GM21825 (cell line): ENCODE measurements at regions not wholly inside any gene's neighbourhood (a gene's known extent, or its start where the extent isn't known, plus 50 kb on each side); places are given as distances from the start of the nearest gene placed in this dataset.
"Not testable (repeated sequence)": the region's sequence is repeated elsewhere in the genome, so short reads cannot be mapped to it uniquely, and the experiment has no call there.

ENCODE experiments used
- ATAC-seq: cut with Tn5 transposase; IDR thresholded peaks from one replicate; pipeline ENCODE4 v1.9.1; 2021; ENCODE audit warnings: mild to moderate bottlenecking, moderate library complexity; ENCODE audit not compliant: unreplicated experiment

GRCh38 chr1:168825129-168825528 is 96.1 kb upstream of the DPT start:
- ATAC-seq: no peak

GRCh38 chr1:168825820-168826219 is 96.8 kb upstream of the DPT start:
- no peak for ATAC-seq

GRCh38 chr1:168826269-168826668 is 97.3 kb upstream of the DPT start:
- ATAC-seq: no peak

DNA sequence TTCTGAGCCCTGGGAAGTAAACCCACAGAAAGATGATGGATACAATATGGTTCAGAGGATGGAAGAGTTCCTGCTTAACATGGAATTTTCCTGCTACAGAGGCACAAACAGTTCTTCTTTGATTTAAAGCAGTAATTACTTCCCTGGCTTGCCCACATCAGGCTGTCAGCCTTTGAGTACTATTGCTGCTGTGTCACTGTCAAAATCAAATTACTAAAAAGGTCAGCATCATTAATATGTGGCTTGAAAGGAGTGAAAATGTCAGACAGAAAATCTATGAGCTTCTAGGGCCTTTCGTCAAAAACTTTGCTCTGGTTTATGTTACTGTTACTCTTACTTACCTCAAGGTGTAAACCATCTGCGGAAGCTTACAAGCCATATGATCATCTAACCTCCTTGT is 98.6 kb upstream of the DPT start:
- ATAC-seq: no peak

DNA sequence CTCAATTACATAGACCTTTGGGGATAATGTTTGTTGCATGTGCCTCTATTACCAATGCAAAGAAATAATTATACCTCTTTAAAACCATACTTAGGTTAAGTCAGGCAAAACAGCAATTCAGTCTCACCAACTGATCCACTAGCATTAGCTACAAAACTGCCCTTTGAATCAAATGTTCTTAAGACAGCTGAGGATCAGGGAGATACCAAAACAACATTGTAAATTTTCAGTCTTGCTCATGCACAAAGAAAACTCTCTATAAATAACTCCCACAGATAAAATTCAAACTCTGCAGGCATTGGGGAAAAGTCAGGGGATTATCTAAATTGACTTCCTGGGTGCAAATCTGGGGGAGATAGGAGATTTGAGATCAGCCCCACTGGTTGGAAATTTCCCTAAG is 100.9 kb upstream of the DPT start:
- ATAC-seq: no peak

GRCh38 chr1:168830562-168830961 is 101.6 kb upstream of the DPT start:
- ATAC-seq: no peak

GRCh38 chr1:168832661-168833060 is 103.7 kb upstream of the DPT start:
- ATAC-seq: no peak

- no peak for ATAC-seq
These were observed 104.4 kb upstream of the DPT start for GRCh38 chr1:168833362-168833761.

DNA sequence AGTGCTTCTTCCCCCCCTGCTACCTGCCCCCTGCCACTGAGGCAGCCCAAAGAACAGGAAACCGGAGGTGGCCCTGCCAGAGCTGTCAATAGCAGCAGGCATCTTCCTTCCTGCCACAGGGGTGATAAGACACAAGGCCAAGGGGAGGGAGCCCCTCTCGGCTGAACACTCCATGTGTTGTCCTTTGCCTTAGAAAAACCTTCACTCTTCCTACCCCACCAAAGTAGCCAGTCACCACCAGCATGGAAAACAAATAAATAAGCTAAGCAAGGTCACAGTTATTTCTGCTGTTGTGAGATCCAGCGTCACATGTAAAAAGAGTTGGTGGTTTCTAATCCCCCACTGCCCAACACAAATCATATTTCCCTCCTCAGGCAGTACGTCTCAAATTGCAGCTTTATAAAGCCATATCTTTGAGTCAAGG is 104.8 kb upstream of the DPT start:
- no peak for ATAC-seq

DNA sequence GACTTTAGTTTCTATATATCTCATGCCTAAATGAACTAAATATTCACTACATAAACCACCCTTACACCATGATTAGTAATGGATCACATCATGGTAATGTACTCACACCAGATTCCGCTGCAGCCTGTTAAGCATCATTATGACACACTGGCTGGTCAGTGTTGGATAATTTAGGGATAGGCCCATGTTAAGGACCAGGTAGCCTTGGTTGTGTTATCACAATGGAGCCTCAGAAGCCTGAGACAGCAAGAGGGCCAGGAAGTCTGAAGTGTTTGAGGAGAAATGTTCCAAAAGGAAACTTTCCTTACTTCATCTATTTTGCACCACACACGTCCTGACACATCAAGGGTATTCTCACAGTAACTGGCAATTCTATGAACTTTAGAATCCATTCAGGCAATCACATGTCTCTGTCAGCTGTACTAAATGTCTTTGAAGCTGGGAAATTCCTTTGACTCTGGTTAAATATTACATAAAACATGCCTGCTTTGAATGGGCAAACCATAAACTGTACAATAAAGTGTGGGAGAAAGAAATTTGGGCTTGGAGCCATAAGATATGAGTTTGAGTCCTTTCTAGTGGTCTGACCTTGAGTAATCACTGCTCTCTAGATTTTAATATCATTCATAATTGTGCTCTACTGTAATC is 105.3 kb upstream of the DPT start:
- no peak for ATAC-seq

GRCh38 chr1:168835176-168835575 is 106.2 kb upstream of the DPT start:
- no peak for ATAC-seq

DNA sequence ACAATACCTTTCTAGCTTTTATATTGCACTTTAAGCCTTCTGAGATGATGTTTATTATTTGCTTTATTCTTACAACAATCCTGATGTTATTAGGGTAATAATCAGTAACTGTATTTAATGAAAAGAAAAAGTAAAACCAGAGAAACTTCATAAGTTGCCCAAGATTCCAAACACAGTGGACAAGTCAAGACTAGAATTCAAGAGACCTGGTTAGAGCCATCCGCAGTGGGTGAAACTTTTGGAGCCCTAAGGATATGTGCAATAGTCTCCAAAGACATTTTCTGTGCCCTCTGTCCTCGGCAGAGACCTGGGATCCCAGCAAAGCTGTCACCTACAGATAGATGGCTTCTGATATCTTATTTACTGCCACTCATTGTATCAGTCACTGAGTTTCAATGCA is 106.8 kb upstream of the DPT start:
- ATAC-seq: no peak

DNA sequence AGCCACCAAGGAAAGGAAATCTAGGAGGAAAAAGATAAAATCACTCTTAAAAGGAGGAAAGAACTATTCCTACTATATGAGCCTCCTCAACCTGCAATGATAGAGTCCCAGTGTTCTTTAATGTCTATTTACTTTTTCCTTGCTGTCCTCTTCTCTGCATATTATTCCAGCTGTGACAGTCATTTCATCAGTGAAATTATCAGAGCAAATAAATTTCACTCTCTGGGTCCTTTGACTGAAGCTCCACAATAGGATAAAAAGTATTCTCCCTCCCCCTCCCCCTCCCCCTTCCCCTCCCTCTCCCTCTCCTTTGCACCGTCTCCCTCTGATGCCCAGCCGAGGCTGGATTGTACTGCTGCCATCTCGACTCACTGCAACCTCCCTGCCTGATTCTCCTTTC is 107.5 kb upstream of the DPT start:
- ATAC-seq: no peak

DNA sequence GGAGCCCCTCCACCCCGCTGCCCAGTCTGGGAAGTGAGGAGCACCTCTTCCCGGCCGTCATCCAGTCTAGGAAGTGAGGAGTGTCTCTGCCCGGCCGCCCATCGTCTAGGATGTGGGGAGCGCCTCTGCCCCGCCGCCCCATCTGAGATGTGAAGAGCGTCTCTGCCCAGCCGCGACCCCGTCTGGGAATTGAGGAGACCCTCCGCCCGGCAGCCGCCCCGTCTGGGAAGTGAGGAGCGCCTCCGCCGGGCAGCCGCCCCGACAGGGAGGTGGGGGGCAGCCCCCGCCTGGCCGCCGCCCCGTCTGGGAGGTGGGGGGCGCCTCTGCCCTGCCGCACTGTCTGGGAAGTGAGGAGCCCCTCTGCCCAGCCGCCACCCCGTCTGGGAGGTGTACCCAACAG is 108.2 kb upstream of the DPT start:
- ATAC-seq: not testable (repeated sequence)

DNA sequence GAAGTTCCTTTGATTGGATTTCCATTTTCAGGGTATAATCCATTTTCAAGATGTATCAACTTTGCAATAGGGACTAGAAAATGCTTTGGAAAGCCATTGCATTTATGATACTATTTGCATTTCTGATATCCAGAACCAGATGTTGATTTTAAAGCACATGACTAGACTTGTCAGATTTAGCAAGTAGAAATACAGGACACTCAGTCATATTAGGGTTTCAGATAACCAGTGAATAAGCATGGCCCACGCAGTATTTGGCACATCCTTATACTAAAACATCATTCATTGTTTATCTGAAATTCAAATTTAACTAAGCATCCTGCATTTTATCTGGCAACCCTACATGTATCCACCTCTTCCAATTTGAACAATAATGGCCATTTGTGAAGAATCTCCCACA is 113.3 kb upstream of the DPT start:
- ATAC-seq: no peak

DNA sequence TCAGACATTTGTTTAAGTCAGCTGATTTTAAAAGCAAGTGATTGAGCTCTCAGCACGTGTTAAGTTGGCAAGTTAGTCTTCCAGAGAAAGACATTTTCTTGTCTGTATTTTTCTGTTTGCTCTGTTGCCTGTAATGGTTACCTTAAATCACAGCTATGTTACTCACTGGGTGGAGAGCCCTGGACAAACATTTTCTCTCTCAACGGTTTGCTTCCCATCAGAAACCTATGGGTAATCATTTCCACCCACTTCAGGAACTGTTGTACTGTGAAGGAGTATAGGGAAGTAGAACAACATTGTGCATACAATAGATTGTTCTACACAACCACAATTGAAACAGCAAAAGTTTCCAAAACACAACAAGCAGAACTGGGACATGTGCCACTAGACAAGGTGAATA is 113.9 kb upstream of the DPT start:
- ATAC-seq: no peak

DNA sequence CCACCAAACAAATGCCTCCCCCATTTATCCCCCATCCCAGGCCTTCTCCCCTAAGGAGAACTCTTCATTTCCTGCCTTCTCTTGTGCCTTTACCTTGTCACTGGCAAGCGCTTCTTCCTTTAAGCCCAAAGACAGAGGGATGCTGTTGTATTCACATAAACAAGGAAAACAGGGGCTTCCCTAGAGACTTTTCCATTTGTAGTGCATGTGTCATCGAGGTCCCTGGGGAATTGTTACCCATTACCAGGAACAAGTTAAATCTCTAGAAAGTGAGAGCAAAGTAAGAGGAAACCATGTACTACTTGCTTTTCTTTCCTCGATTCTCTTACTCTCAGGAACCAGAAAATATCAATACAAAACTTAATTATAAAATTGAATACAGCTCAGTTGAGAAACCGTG is 114.4 kb upstream of the DPT start:
- ATAC-seq: no peak

GRCh38 chr1:168843950-168844349 is 114.9 kb upstream of the DPT start:
- no peak for ATAC-seq

- no peak for ATAC-seq
These were observed 116.1 kb upstream of the DPT start for GRCh38 chr1:168845140-168845539.

DNA sequence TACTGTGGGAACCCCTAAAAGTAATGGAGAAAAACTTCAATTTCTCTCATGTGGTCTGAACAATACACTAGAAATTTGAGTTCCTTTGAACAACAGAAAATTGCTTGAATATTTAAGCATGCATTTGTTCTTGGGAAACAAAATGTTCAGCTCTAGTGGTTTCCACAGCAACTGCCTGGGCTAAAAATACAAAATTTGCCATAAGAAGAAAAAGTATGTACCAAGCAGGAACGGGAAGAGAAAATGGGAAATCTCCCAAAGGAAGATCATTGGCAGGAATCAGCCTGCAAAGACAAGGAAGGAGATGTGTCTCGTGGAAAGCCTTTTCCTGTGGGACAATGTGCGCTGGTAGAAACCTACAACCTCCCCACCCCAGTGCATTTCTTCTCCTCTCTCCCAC is 119.0 kb upstream of the DPT start:
- ATAC-seq: no peak

DNA sequence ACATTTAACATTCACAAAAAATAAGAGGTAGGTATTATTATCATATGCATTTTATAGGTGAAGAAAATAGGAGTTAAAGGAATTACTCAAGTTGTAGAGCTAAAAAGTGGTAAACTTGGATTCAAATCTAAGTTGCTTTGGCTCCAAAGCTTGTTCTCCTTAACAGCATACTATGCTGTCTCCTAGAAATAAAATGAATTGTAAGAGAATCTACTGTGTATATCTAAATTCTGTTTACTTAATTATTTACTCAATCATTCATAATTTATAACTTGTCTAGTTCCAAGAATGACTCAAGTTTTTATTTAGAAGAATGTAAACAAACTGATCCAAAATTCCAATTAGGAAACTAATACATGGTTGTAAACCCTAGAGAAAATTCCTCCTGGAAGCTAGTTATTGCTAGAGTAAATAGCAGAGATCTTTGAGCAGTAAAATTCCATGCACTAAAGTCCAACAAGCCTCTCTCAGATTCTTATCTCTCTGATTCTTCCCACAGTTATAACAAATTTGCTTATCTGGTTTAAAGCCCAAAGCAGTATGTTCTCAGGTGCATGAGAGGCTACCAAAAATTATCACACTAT is 132.5 kb upstream of the DPT start:
- ATAC-seq: no peak

- no peak for ATAC-seq
These were observed 134.8 kb upstream of the DPT start for GRCh38 chr1:168863772-168864171.

GRCh38 chr1:168864266-168864665 is 135.3 kb upstream of the DPT start:
- ATAC-seq: no peak
